NCI-H1105 (cell line): ENCODE measurements at regions not wholly inside any gene's neighbourhood (a gene's known extent, or its start where the extent isn't known, plus 50 kb on each side); places are given as distances from the start of the nearest gene placed in this dataset.

Source experiments
- DNase-seq: peaks from one replicate; lab custom pipeline; 2025; lab: John Stamatoyannopoulos, UW

DNA sequence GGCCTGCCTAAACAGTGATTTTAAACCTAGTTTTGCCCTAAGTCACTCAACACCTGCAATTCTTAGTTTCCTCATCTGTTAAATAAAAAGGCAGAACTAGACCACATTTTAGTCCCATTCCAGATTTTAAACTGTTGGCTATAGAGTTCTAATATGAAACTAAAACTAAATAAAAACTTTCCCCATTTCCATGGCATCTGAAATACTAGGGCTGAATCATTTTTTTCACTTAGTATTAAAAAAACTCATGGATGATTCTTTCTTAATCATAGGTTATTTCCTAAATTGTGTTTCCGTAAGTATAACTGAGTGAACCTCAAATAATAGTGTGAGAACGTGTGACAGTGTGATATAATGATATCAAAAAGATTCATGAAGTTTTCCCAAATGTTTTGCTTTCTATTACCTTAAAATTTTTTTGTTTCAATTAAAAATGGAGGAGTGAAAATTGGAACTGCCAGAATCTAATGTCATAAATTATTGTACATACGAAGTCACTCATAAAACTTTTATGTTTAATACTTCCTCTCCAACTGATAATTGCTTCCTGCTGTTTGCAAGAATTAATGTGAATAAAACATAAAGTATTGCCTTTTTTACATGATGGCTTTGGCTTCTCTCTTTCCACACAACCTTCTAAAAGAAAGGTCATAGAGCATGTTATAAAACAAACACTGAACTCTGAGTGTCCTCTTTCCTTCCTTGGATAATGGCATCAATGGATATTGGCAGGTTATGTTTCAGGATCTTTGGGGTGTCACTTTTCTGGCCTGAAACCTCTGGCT, 315.1 kb upstream of the MME start:
- no peak for DNase-seq

DNA sequence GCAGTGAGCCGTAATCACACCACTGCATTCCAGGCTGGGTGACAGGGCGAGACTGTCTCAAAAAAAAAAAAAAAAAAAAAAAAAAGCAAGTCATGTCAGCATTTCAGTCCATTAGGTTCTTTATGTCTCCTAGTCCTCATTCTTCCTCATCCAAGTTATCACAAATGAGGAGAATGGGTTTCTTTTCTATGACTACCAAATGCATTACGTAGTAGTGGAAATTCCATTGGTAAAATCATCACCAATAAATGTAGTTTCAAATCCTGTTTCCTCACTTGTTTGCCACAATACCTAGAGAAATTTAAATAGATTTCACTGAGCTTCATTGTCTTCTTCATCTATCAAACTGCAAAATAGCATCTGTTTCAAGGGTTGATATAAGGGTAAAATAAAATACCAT, 317.6 kb upstream of the MME start:
- no peak for DNase-seq

DNA sequence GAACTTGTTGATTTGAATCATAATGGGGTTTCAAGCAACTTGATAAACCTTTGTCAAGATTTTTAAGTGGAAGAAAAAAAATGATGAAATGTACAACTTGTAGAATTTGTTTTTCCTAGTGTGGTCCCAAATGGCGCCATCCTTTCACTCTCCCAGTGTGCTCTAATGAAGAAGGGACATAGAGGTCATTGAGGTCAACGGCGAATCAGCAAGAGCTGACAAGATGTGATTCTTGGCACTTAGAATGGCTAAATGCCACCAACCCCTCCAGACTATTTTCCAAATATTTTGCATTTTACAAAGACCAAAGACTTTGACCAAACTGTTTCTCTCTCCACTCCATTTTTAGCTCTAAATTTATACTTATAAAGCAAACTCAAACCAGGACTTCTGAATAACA, 320.2 kb upstream of the MME start:
- no peak for DNase-seq

DNA sequence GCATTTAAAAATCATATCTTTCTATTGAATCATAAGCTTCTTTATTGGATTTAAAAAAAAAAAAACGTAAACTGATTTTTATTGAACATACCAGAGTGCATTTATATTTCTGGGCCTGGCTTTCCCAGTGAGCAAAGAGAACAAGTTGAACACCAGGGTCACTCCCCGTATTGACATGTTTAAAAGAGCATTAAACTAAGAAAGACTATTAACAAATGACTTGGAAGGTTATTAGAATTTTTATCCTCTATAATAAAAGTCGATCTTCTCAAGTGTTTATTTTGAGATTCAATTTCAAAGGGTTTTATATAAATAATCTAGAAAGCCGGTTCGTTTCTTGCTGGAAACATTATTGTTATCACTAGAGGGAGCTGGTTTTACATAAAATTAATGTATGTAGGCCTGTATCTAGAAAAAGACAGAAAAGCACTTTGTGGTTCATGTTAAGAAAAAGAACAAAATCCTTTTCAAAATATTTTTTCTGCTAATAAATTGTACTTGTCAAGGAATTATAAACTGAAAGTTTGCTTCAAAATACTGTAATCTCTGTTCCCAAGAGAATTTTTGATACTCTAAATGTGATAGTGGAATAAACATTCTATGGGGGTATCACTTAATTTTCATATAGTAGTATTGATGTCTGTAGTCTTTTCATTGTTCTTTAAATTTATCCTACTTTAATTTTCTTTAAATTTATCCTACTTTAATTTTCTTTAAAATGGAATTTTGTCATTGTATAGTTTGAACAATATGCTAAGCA, 321.8 kb upstream of the MME start:
- peak; percentile 69 for DNase-seq

DNA sequence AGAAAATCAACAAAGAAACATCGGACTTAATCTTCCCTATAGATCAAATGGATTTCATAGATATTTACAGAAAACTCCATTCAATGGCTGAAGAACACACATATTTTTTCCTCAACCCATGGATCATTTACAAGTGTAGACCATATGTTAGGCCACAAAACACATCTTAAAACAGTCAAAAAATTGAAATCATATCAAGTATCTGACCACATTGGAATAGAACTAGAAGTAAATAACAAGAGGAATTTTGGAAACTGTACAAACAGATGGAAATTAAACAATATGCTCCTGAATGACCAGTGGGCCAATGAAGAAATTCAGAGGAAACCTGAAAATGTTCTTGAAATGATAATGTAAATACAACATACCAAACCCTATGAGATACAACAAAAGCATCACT, 323.1 kb upstream of the GPR149 start:
- no peak for DNase-seq

DNA sequence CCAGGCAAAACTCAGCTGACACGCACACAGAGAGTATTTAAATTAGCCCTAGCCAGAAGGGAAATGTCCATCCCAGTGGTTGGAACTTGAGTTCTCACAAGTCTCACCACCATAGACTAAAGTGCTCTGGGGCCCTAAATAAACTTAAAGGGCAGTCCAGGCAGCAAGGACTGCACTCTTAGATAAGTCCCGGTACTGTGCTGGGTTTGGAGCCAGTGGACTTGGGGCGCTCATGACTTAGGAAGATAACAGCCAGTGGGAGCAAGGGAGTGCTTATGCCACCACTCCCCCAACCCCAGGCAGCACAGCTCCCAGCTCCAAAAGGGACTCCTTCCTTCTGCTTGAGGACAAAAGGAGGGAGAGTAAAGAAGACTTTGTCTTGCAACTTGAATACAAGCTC, 319.5 kb upstream of the GPR149 start:
- DNase-seq = no peak

DNA sequence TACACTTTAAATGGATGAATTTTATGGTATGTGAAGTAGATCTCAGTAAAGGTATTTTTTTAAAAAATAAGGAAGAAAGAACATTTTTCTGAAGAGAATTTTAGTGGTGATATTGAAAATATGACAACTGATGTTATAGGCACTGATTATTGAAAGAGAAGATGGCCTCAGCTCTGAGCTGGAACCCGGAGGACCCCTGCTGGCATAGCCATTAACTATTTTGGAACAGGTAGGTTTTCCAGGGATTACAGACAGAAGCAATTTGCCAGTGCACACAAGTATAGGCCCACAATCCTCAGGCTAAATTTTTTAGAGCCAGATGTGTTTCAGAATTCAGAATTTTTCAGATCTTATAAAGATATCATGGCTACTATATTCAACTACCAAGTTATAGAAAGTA, 315.9 kb upstream of the GPR149 start:
- DNase-seq = peak; percentile 29

DNA sequence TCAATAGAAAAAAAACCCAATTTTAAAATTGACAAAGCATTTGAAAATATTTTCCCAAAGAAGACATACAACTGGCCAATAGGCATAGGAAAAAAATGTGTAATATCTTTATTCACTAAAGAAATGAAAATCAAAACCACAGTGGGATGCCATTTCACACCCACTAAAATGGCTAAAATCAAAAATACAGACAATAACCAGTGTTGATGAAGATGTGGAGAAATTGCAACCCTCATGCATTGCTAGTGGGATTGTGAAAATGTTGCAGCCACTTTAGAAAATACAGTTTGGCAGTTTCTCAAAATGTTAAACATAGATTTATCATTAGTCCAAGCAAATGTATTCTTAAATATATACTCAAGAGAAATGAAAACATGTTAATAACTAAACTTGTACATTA, 315.1 kb upstream of the GPR149 start:
- DNase-seq = no peak

DNA sequence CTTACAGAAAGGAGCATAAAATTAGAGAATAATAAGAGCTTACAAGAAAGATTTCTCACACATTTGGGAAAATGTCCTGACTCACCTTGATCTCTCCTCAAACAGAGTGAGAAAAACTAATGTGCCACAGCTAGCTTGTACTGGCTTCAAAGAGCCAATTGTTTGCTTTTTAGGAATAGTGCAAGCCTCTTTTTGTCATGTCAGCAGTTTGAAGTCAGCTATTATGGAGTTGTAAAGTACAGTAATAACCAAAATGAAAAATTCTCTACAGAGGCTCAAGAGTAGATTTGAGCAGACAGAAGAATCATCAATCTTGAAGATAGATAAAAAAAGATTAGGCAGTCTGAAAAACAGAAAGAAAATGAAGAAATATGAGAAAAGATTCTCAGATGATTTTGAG, 313.4 kb upstream of the GPR149 start:
- no peak for DNase-seq

DNA sequence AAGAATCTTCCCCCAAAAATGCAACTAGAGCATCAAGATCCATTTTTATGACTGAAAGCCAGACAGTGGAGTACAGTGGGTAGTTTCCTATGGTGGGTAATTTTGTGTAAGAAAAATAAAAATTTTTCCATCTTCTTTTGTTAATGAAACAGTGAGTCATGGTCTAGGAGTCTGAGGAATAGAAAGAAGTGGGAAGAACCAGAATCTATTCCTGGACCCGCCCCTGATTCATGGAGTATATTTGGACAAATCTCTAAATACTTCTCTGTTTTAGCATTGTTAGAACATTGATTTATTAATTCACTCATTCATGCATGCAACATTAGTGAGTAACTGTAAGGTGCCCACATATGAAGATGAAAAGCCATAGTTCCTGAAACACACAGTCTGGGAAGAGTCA, 304.5 kb upstream of the GPR149 start:
- DNase-seq = no peak

DNA sequence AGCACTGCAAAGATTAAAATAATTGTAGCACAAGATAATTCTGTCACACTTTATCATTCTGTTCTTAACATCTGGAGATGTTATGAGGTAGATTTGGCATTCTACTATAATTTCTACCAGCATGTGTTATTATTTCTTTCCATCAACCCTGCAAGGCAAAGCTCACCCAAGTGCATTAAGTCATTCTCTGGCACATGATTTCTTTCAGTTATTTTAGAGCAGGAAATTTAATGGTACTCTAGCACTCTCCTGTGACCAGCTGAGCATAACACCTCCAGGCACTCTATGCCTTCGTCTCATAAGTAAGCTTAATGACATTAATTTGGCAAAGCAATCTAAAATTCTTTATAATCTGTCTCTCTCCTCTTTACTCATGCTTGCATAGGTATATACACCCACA, 300.2 kb upstream of the GPR149 start:
- peak; percentile 91 for DNase-seq

DNA sequence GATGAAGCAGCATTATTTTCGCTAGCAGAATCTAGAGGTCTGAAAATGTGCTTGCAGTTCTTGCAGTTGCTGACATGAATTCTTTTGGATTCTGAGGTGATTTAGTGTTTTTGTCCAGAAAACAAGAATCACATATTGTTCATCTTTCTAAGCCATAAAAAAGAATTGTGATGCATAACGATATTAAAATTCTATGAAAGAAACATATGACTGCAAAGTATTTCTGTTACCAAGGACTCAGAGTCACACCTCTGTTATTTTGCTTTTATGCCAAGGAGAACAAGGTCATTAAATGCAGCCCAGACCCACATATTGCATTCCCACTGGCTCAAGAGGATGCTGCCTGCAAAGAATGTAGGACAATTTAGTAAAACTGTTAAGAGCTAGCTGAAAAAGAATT, 299.8 kb upstream of the GPR149 start:
- peak; percentile 24 for DNase-seq

DNA sequence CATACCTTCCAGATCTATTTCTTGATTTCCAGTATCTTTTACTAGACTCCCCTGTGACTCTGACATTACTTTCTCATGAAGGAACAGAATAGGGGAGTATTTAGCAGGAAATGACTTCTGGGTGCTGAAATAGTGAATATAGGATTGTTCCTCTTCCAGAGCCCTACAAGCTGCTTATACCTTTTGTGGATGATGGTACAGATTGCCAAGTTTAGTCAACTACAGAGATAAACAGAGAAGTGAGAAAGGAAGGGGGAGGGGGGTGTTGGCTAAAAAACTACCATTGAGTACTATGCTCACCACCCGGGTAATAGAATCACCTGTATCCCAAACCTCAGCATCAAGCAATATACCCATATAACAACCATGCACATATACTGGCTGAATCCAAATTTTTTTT, 298.3 kb upstream of the GPR149 start:
- no peak for DNase-seq

DNA sequence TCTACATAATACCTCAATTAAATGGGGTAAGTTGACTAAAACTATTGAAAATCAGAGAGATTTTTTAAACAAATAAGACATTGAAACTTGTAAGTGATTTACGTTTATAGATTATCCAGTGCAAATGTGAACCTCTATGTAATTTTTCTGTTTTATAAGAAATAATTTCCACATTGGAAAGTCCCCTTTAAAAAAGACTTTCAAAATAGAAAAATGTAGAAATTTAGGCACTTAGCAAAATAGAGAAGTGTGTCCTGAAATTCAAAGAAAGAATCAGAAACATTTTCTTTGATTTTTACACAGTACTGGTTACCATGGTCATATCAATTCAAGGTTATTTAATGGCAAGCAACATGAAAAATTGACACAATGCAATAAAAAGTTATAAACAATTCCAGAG, 290.9 kb upstream of the GPR149 start:
- DNase-seq = no peak

DNA sequence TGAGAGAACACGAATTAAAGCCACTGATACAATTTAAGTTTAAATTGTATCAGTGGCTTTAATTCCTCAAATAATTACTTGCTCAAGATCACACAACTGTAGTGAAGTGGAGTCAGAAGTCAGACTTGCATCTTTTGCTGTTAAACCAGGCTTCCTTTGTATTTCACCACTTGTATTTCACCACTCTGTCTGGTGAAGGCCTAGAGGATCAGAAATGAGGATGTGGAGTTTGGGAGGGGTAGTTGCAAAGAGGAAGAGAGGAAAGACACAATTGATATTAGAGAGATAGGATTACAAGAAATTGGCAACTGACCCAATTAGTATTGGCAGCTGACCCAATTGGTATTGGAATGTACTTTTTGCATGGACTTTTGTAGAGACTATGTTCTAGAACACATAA, 288.1 kb upstream of the GPR149 start:
- DNase-seq = no peak

DNA sequence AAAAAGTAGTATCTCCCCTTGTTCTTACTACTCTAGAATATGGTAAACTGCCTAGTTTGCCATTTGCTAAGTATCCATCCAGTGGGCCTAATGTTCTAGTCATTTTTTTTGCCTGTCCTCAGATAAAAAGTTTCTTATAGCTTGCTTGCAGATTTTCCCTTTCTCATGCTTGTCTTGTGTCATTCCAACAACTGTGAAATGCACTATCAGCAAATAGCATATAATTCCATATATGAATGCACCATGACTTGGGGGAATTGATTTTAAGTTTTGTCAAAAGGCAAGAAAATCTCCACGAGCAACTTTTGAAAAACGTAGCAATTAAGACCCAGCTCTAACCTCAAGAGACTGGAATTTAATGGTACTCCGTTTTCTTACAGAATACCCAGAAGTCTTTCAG, 286.2 kb upstream of the GPR149 start:
- DNase-seq = no peak

DNA sequence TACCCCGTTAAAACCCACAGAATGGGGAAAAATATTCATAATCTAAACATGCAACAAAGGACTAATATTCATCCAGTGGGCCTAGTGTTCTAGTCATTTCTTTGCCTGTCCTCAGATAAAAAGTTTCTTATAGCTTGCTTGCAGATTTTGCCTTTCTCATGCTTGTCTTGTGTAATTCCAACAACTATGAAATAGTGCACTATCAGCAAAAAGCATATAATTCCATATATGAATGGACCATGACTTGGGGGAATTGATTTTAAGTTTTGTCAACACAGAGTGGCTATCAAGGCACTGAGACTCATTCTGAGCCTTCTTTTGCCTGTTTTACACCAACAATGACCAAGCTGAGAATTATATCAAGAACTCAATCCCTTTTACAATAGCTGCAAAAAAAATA, 278.6 kb upstream of the GPR149 start:
- DNase-seq = no peak

DNA sequence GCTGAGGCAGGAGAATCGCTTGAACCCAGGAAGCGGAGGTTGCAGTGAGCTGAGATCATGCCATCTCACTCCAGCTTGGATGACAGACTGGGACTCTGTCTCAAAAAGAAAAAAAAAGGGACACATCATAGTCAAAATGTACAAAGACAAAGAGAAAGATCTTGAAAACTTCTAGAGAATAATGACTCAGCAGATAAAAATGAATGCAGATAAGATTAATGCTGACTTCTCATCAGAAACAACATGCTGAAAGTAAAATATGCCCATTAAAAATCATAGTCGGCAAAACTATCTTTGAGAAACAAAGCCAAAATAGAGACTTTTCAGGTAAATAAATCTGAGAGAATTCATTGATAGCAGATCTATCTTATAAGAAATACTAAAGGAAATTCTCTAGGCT, 271.1 kb upstream of the GPR149 start:
- no peak for DNase-seq

DNA sequence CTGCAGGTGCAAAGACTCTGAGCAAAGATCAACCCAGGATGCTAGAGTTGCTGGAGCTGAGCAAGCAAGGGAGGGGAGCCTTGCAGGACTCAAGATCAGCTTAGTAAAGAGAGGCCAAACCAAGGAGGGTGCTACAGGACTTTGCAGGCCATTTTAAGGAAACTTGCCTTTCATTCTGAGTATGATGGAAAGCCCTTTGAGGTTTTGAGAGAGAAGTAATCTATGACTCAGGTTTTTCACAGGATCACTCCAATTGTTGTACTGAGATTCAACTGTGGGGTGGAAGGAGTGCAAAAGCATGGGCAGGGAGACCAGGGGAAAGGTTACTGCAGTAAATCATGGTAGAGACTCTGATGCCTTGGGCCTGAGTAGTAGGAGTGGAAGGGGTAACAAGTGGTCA, 260.4 kb upstream of the GPR149 start:
- DNase-seq = no peak

DNA sequence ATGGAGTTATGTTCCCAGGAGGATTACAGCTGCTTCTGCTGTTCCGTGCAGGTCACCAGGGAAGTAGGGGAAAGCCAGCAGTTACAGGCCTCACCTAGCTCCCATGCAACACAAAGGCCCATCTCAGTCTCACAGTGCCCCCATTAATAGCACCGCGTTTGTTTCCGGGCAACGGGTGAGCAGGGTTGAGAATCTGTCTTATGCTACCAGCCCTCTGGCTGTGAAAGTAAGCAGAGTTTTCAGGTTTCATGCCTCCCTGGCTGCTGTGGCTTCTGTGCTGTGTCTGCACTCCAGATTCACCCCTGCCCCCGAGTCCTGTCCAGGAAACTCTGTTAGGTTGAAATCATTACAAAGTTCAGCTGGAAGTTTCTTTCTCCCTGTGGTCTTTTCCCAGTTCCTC, 254.4 kb upstream of the GPR149 start:
- DNase-seq = no peak

DNA sequence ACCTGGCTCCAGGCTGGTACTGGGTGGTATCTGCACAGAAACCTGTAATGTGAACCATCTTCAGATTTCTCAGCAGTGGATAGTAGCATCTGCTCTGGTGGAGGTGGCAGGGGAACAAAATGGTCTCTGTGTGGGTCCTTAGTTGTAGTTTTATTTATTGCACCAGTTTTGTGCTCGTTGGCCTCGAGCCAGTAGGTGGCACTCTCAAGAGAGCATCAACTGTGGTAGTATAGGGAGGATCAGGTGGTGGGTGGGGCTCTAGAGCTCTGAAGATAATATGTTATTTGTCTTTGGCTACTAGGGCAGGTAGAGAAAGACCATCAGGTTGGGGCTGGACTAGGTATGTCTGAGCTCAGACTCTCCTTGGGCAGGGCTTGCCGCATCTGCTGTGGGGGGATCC, 254.0 kb upstream of the GPR149 start:
- no peak for DNase-seq

DNA sequence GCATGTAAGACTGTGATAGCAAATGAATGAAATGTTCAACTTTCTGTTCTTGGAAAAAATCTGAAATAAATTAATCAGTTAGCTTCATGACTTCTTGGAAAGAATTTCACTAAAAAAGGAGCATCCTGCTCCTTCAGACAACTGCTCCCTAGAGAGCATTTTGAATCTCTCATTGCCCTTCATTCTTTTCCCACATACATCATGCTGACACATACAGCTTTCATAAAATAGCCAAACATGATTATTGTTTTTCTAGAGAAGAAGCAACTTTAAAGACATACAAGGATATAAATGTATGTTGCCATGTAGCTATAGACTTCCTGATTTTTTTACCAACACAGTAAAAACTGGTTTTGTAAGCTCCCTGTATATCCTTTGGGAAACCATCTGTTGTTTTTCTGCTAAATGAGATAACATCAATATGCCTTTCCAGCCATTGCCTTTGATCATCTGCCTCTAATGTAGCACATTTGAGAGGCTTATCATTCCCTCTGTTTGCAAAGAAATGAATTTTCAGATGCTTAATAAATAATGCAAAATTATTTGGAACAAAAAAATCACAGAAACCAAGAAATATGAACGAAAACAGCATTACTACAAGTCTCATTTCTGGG, 248.2 kb upstream of the GPR149 start:
- no peak for DNase-seq

DNA sequence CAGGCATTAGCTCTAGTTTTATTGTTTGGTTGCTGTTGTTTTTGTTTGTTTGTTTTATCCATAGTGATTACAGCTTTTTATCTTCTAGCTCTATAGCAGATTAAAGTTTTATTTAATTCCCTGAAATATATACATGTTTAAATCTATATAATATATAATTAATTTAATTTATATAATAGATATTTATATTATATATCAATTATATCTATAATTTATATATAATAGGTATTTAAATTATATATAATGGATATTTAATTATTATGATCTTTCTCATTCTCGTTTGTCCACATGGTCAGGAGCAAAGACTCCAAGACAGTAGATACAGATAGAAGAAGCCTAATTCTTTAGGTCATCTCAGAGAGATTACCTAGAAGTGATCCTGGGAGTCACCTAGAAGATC, 238.8 kb upstream of the GPR149 start:
- no peak for DNase-seq
